GM23338 (cell line): ENCODE measurements at regions not wholly inside any gene's neighbourhood (a gene's known extent, or its start where the extent isn't known, plus 50 kb on each side); places are given as distances from the start of the nearest gene placed in this dataset.

Experiments
- CTCF ChIP-seq, 2 experiments: fragments of 200-600 bp in 1 of 2; sonication (generic) in 1 of 2; conservative IDR thresholded peaks; 2 replicates each; pipeline versions ENCODE4 v1.5.1 to v1.6.1; 2016 to 2017; ENCODE audit warnings: antibody characterized with exemption in 2 of 2, low read depth in 2 of 2, mild to moderate bottlenecking in 2 of 2, moderate library complexity in 1 of 2
- POLR2AphosphoS5 ChIP-seq: IDR thresholded peaks from 2 replicates; pipeline ENCODE4 v1.6.1; 2016; ENCODE audit warnings: antibody characterized with exemption, low read depth
- ZNF114 ChIP-seq: fragments of 250-450 bp; sonication (Bioruptor Pico); IDR thresholded peaks from 2 replicates; pipeline ENCODE4 v1.5.0; 2020; ENCODE audit warnings: mild to moderate bottlenecking, moderate library complexity

DNA sequence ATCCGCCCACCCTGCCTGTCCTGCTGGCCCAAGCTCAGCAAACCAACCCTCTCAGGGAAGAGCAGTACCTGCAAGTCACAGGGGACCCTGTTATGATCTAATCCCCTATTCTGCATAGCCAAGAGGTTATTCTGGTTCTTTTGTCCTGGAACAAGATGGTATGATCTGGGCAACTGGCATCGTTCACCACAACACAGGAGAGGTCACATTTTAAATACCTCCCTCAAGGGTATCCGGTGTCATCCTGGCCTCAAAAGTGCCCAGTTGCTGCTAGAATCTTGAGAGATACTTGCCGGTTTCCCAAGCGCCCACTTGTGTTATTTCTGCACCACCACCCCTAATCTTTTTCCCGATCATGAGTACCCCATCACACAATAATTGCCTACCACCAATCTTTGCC lies 497.5 kb downstream of the BCOR start:
- TF ChIP-seq POLR2AphosphoS5 = no peak
- no peak for TF ChIP-seq ZNF114 (CRISPR knock-in tag)
- TF ChIP-seq CTCF (conservative IDR thresholded peaks at IDR 0.05; ENCODE audit: low read depth in 2 of 2) = no peak
